HG03457 (cell line): ENCODE measurements at regions not wholly inside any gene's neighbourhood (a gene's known extent, or its start where the extent isn't known, plus 50 kb on each side); places are given as distances from the start of the nearest gene placed in this dataset.

Experiments used
- ATAC-seq: cut with Tn5 transposase; IDR thresholded peaks from one replicate; pipeline ENCODE4 v1.9.1; 2021; ENCODE audit warnings: moderate number of reproducible peaks; ENCODE audit not compliant: unreplicated experiment

- ATAC-seq: no peak
Measured at GRCh38 chr15:36372968-36373367, 206.5 kb upstream of the CDIN1 start.

- no peak for ATAC-seq
Measured at GRCh38 chr15:36373550-36373949, 205.9 kb upstream of the CDIN1 start.

GRCh38 chr15:36389107-36389506, 190.3 kb upstream of the CDIN1 start:
- ATAC-seq: no peak

DNA sequence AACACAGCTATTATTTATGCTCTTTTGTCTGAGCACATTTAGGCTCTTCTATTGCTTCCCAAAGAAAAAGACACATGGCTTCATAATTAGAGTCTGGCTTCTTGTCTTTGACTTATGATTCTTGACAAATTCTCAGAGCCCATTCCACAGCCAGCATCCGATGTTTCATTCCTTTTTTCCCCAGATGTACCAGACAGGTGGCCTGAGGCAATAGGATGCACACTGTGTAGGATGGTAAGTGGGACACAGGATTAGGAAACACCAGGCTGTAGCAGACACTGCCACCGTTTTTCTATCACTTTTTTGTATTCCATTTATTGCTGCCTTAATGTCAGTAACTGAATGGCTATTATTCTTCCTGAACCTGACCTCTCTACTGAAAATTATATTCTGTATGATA, 188.9 kb upstream of the CDIN1 start:
- no peak for ATAC-seq

DNA sequence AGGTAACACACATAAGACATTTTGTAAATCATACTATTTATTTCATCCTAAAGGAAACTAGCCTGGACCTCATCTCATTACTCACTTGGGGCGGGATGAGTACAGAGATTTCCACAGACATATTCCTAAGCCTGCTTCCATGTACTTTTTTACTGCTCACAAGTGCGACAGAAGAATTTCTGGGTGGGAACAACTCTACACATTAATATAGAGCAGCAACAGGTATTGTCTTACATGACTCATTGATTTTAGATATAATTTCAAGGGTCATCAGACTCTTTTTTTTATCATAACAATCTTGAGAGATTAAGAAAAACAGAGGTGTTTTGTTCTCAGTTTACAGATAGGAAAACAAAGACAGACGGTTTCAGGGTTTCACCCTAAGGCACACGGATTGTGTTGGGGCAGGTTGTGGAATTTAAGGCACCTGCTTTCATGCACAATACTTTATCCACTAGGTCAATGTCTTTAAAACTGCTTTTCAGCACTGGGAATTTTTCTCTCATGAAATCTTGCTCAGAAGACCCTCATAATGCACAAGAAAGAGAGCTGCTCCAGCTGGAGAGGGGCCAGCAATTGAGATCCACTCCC, 186.7 kb upstream of the CDIN1 start:
- no peak for ATAC-seq

GRCh38 chr15:36398212-36398611, 181.2 kb upstream of the CDIN1 start:
- no peak for ATAC-seq

DNA sequence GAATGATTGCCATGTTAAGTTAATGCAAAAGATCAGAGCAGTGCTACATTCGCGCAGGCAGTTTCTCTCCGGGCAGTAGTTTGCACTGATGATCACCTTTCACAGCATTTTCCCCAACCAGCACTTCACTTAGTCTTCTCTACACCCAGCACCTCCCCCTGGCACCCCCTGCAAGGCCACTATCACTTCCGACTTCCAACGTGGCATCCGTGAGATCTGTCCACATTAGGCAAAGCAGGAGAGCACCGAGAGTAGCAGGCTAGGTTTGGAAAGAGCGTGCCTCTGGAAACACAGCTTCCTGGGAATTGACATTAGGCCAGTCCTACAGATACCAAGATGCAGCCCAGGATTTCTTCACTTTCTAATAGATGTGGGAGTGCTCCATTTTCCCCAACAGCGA, 180.2 kb upstream of the CDIN1 start:
- ATAC-seq: no peak

GRCh38 chr15:36400936-36401585, 178.4 kb upstream of the CDIN1 start:
- no peak for ATAC-seq

DNA sequence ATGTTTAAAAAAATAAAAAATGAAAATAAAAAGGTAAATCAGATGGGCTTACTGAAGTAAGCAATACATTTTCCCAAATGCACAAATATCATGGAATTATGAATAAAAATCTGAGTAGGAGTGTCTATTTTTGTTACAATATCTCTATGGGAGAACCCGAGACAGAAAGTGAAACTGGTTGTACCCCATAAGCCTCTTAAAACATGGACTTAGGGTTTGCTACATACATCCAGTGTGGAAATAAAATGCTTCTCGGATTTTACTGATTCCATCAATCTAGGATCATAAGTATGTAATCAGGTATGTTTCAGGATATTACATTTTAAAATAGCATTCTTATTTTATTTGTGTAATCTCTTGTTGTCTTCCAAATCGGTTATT, 177.8 kb upstream of the CDIN1 start:
- ATAC-seq: no peak

DNA sequence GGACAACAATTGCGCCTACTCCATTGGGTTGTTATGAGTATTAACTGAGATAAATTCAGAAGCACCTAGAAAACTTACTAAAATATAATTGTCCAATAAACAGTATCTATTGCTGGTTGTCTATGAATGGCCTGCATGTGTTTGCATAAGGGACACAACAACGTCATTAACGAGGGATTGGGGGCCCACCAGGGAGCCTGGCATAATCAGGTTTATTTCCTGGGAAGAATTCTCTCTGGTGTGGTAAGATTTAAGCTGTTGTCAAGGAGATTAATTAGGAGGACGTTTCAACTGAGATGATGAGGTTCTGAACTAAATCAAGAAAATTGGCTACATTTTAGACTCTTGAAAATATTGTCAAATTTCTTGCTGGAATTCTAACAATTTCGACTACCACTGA, 176.1 kb upstream of the CDIN1 start:
- ATAC-seq: no peak

GRCh38 chr15:36406366-36406765, 173.1 kb upstream of the CDIN1 start:
- no peak for ATAC-seq

DNA sequence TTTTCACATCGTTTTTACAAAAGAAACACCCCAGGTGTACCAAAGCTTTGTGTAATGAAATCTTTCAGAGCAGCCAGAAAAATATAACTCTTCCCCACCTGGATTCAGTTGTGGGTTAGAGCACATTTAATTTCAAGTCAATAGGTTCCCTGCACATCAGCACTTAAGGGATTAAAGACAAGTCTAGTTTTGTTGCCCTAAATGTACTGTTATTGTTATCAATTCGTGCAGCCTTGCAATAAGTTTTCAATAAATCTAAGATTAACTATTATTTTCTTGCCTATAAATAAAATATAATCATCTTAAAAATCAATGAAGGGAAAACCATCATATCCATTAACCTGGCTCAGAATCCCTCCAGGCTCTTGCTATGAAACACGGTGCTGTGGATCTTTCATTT, 172.5 kb upstream of the CDIN1 start:
- no peak for ATAC-seq

GRCh38 chr15:36407647-36408046, 171.8 kb upstream of the CDIN1 start:
- ATAC-seq: no peak

DNA sequence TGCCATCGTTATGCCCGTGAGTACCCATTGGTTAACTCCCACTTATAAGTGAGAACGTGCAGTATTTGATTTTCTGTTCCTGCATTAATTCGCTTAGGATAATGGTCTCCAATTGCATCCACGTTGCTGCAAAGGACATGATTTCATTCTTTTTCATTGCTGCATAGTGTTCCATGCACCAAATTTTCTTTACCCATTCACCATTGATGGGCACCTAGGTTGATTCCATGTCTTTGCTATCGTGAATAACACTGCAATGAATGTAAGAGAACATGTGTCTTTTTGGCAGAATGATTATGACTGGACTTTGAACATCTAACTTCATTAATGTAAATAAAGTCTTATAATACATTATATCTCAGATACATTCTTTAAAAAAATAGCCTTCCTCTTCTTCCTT, 169.6 kb upstream of the CDIN1 start:
- ATAC-seq: no peak

- ATAC-seq: no peak
Measured at GRCh38 chr15:36414670-36415069, 164.8 kb upstream of the CDIN1 start.

DNA sequence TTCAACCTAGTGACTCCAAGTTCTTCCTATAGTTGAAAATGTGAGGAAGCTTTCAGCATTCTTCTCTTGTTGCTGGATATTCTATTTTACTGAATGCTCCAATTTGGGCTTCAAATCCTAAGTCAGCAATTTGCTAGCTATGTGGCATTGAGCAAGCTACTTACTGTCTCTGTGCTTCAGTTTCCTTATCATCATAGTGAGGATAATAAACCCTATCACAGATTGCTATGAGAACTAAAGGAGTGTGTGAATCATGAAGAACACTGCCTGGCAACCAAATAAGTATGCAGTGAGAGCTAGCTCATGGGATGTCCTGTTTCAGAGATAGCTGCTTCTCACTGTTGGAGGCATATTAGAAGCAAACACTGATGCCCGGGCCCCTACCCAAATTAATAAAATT, 163.8 kb upstream of the CDIN1 start:
- no peak for ATAC-seq

DNA sequence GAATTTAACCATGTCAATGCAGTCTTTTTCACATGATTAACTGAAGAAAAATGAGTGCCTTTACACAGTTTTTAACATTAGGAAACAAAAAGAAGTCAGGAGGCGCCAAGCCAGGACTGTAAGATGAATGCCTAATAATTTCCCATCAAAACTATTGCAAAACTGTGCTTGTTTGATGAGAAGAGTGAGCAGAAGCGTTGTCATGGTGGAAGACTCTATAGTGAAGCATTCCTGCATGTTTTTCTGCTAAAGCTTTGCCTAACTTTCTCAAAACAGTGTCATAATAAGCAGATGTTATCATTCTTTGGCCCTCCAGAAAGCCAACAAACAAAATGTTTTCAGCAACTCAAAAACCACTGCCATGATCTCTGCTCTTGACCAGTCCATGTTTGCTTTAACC, 156.8 kb upstream of the CDIN1 start:
- ATAC-seq: no peak

- no peak for ATAC-seq
Measured at GRCh38 chr15:36426691-36427090, 152.7 kb upstream of the CDIN1 start.

- ATAC-seq: no peak
Measured at GRCh38 chr15:36428102-36428845, 151.2 kb upstream of the CDIN1 start.

DNA sequence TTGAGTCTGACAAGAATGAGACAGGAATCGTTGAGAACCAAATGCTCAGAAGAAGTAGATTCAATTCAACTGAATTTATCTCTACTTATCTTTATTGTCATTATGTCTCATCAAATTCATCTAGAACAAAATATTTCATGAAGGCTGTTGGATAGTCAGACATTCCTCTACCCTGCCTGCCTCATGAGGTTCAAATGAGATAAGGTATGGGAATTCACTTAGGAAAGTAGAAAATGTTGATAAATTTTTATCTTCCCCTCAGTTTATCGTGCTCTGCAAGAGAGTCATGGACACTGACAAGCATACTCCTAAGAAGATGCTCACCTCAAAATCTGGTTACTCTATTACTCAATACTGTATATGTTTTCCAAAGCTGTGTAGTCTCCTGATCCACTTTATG, 149.7 kb upstream of the CDIN1 start:
- no peak for ATAC-seq

- no peak for ATAC-seq
Measured at GRCh38 chr15:36430280-36430679, 149.1 kb upstream of the CDIN1 start.

- no peak for ATAC-seq
Measured at GRCh38 chr15:36430726-36431265, 148.6 kb upstream of the CDIN1 start.
